Keratinocyte (primary cell): ENCODE measurements at regions not wholly inside any gene's neighbourhood (a gene's known extent, or its start where the extent isn't known, plus 50 kb on each side); places are given as distances from the start of the nearest gene placed in this dataset.

Experiments
- DNase-seq: peaks from one replicate; pipeline ENCODE4 v3.0.0-alpha.2; 2011; ENCODE audit warnings: low read depth, missing footprints, low spot score
- FAIRE-seq: peaks from 2 replicates; lab custom pipeline; 2011; peaks lifted over from hg19 to GRCh38; lab: Jason Lieb, UNC
- H2AFZ ChIP-seq: 2 replicates; pipeline ENCODE4 v1.6.0; 2012; ENCODE audit warnings: low read length, control low read depth, inconsistent platforms; ENCODE audit not compliant: control insufficient read depth
- H3K27ac ChIP-seq: 2 replicates; pipeline ENCODE4 v1.5.1; 2011; ENCODE audit warnings: low read length; ENCODE audit not compliant: control insufficient read depth, insufficient read depth
- H3K27me3 ChIP-seq: 3 replicates; pipeline ENCODE4 v1.6.0; 2011; ENCODE audit warnings: low read length; ENCODE audit not compliant: control insufficient read depth, insufficient read depth; ENCODE audit errors: extremely low read depth
- H3K36me3 ChIP-seq, 2 experiments: 2 replicates in 1 of 2; 3 replicates in 1 of 2; pipeline ENCODE4 v1.5.1; 2011; ENCODE audit warnings: low read length in 2 of 2, mild to moderate bottlenecking in 1 of 2; ENCODE audit not compliant: control insufficient read depth in 2 of 2, insufficient read depth in 2 of 2; ENCODE audit errors: extremely low read depth in 1 of 2
- H3K4me1 ChIP-seq: 3 replicates; pipeline ENCODE4 v1.5.1; 2011; ENCODE audit warnings: low read length; ENCODE audit not compliant: control insufficient read depth, insufficient read depth; ENCODE audit errors: extremely low read depth
- H3K4me2 ChIP-seq: 3 replicates; pipeline ENCODE4 v1.6.0; 2011; ENCODE audit warnings: low read depth, low read length; ENCODE audit not compliant: control insufficient read depth, insufficient read depth; ENCODE audit errors: extremely low read depth
- H3K4me3 ChIP-seq, 3 experiments: fragments of 200-600 bp in 1 of 3; sonication (generic) in 1 of 3; 2 replicates in 2 of 3; 3 replicates in 1 of 3; pipeline ENCODE4 v1.5.1; 2011 to 2016; ENCODE audit warnings: low read length in 3 of 3, mild to moderate bottlenecking in 3 of 3, control low read depth in 2 of 3, inconsistent platforms in 1 of 3, low read depth in 1 of 3, mixed read lengths in 1 of 3, mixed run types in 1 of 3, moderate library complexity in 1 of 3; ENCODE audit not compliant: control insufficient read depth in 2 of 3, insufficient read depth in 2 of 3; ENCODE audit errors: extremely low read depth in 1 of 3
- H3K79me2 ChIP-seq: 2 replicates; pipeline ENCODE4 v1.6.0; 2012; ENCODE audit warnings: low read length; ENCODE audit not compliant: control insufficient read depth, insufficient read depth
- H3K9ac ChIP-seq: 3 replicates; pipeline ENCODE4 v1.6.0; 2011; ENCODE audit warnings: low read length; ENCODE audit not compliant: control insufficient read depth, insufficient read depth; ENCODE audit errors: extremely low read depth
- H3K9me1 ChIP-seq: 3 replicates; pipeline ENCODE4 v1.6.0; 2011; ENCODE audit warnings: low read length; ENCODE audit not compliant: control insufficient read depth, insufficient read depth; ENCODE audit errors: extremely low read depth
- H3K9me3 ChIP-seq: 2 replicates; pipeline ENCODE4 v1.5.1; 2012; ENCODE audit warnings: low read depth, low read length; ENCODE audit not compliant: control insufficient read depth
- H4K20me1 ChIP-seq: 3 replicates; pipeline ENCODE4 v1.6.0; 2011; ENCODE audit warnings: low read length; ENCODE audit not compliant: control insufficient read depth, insufficient read depth; ENCODE audit errors: extremely low read depth
- CTCF ChIP-seq, 3 experiments: IDR thresholded peaks in 1 of 3; conservative IDR thresholded peaks in 1 of 3; optimal IDR thresholded peaks in 1 of 3; 2 replicates in 2 of 3; 3 replicates in 1 of 3; pipeline versions ENCODE3 to v1.5.1; 2011; ENCODE audit warnings: low read length in 3 of 3, mild to moderate bottlenecking in 3 of 3, moderate library complexity in 2 of 3, control low read depth in 1 of 3, inconsistent platforms in 1 of 3; ENCODE audit not compliant: insufficient read depth in 2 of 3; ENCODE audit errors: extremely low read depth in 1 of 3
- EZH2 ChIP-seq: IDR thresholded peaks from one replicate; pipeline ENCODE4 v1.6.1; 2012; ENCODE audit warnings: inconsistent platforms, mild to moderate bottlenecking, low read length, moderate library complexity
- dilution Hi-C: fragments of 300-500 bp; cut with MboI; formaldehyde crosslinking; loops from one replicate; pipeline ENCODE4 v1.7.0; 2020; ENCODE audit warnings: low sequenced_read_pairs; ENCODE audit not compliant: extremely low pct_ligation_motif_present

- no peak for FAIRE-seq
- no peak for TF ChIP-seq CTCF (optimal IDR thresholded peaks at IDR 0.05 in 1 of 3, IDR thresholded peaks at IDR 0.05 in 1 of 3, conservative IDR thresholded peaks at IDR 0.05 in 1 of 3; ENCODE audit: extremely low read depth in 1 of 3, insufficient read depth in 2 of 3, low read length in 3 of 3)
- TF ChIP-seq EZH2: no peak
- Histone ChIP-seq H3K36me3 (no peaks in the 10 kb centered on the region), H2AFZ (no peak overlapping the region), H3K4me1 (no peaks in the 10 kb centered on the region), H3K9me1 (no peaks in the 10 kb centered on the region), H3K4me2 (no peak overlapping the region), H3K9ac (no peak overlapping the region), H3K27me3 (no peaks in the 10 kb centered on the region), H3K9me3 (no peaks in the 10 kb centered on the region), H3K27ac (no peak overlapping the region), H3K4me3 (no peak overlapping the region), H3K79me2 (no peaks in the 10 kb centered on the region), H4K20me1 (no peaks in the 10 kb centered on the region)
- dilution Hi-C loops: no loop called here
- DNase-seq: no peak
Observed at GRCh38 chrX:134725103-134725690, 66.9 kb upstream of the PLAC1 start.

- Histone ChIP-seq H3K4me2 (no peak overlapping the region), H3K79me2 (no peaks in the 10 kb centered on the region), H2AFZ (no peak overlapping the region), H3K4me1 (peaks cover 13% of the 10 kb centered on the region), H3K9me3 (no peaks in the 10 kb centered on the region), H3K27ac (no peak overlapping the region), H3K4me3 (no peak overlapping the region), H3K27me3 (no peaks in the 10 kb centered on the region), H3K36me3 (no peaks in the 10 kb centered on the region), H3K9ac (no peak overlapping the region), H4K20me1 (no peaks in the 10 kb centered on the region), H3K9me1 (no peaks in the 10 kb centered on the region)
- dilution Hi-C loops: no loop called here
- DNase-seq (no peak), FAIRE-seq (no peak)
- TF ChIP-seq CTCF (optimal IDR thresholded peaks at IDR 0.05 in 1 of 3, IDR thresholded peaks at IDR 0.05 in 1 of 3, conservative IDR thresholded peaks at IDR 0.05 in 1 of 3; ENCODE audit: extremely low read depth in 1 of 3, insufficient read depth in 2 of 3, low read length in 3 of 3) (no peak), EZH2 (no peak)
Observed at GRCh38 chrX:134721766-134722532, 63.7 kb upstream of the PLAC1 start.
